Stimulated activated CD8-positive, alpha-beta memory T cell treated with anti-CD3 and anti-CD28 coated beads, Interleukin-4, amount 100 ng/mL, for 24 hours (primary cell): ENCODE measurements at regions not wholly inside any gene's neighbourhood (a gene's known extent, or its start where the extent isn't known, plus 50 kb on each side); places are given as distances from the start of the nearest gene placed in this dataset.

Experiments
- DNase-seq: peaks from one replicate; pipeline ENCODE4 v3.0.0-alpha.2; 2020; ENCODE audit warnings: low read depth

DNA sequence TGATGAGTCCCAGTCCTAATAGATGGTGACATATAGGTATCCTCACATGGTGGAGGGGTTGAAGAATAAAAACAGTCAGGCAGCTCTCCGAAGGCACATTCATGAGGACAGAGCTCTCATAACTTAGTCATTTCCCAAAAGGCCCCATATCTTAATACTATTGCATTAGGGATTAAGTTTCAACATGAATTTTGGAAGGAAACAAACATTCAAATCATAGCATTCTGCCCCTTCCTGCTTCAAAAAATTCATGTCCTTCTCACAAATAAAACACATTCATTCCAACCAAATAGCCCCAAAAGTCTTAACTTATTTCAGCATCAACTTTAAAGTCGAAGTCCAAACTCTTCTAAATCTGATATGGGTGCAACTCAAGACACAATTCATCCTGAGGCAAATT, 277.2 kb upstream of the NR4A3 start:
- no peak for DNase-seq

GRCh38 chr9:99549441-99549840, 272.2 kb upstream of the NR4A3 start:
- no peak for DNase-seq

DNA sequence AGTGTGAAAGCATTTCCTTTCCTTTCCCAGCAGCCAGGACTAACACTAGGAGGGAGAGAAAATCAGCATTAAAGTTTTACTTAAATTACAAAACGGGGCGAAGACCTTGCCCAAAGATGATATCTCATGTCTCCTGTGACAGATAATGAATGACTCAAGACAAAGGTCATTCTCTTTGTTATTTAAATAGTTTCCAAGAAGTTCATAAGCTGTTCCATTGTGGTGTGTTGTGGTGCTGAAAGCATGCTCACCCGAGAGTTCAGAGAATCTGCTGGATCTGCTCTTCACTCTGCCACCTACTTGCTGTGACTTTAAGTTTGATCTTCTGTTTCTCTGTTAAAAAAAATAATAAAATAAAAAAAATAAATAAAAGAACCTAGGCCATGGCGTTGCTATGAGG, 265.9 kb upstream of the NR4A3 start:
- no peak for DNase-seq

DNA sequence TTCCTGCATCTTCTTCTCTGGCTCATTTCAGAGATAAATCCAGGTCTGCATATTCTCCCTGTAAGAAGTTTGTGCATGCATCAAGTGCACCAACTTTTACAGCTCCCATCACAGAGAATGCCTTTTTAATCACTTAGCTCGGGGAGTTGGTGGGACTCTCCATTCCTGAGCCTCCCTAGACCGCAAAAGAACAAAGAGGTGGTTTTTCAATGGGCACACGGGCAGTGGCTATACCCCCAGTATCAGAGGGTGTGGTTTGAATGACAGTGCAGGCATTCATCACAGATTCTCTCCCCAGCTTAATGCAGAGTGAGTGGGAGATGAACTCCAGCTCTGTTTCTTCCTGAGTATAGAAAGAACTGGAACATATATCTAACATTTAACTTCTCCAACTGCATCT, 264.7 kb upstream of the NR4A3 start:
- DNase-seq = no peak

- no peak for DNase-seq
Observed at GRCh38 chr9:99557816-99558215, 263.9 kb upstream of the NR4A3 start.

DNA sequence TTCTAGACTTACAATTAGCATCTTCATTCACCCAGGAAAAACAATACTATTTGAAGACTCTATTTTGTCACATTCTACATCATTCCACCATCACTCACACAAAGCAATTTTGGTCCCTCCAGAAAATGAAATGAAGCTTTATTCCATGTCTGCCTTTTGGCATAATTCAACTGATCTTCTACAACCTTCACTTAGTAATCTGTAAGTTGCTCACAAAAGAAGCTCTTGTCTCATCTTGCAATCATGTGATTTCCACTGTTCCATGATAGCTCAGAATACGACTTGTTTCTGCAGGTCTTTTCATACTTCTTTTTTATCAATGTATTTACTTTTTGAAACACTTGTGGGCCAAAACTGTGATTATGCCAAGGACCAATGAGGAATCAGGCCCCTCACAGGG, 261.9 kb upstream of the NR4A3 start:
- DNase-seq = no peak

GRCh38 chr9:99560561-99560960, 261.1 kb upstream of the NR4A3 start:
- DNase-seq = no peak

DNA sequence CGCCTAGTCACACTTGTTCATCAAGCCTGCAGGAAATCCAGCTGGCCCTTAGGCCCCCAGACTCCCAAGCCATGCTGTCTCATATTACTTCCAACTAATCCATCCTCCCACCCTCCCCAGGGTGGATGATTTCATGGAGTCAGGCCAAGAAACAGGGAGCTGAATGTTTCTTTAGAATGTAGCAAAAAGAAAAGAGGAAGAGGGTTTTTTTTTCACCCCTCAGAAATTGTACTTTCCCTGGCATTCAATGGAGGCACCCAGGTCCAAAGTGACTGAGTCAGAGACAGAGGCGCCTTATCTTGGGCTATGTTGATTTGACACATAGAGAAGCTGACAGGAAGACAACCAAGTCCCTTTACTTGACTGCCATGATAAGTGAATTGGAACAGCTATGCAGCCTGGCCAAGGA, 260.2 kb upstream of the NR4A3 start:
- no peak for DNase-seq

DNA sequence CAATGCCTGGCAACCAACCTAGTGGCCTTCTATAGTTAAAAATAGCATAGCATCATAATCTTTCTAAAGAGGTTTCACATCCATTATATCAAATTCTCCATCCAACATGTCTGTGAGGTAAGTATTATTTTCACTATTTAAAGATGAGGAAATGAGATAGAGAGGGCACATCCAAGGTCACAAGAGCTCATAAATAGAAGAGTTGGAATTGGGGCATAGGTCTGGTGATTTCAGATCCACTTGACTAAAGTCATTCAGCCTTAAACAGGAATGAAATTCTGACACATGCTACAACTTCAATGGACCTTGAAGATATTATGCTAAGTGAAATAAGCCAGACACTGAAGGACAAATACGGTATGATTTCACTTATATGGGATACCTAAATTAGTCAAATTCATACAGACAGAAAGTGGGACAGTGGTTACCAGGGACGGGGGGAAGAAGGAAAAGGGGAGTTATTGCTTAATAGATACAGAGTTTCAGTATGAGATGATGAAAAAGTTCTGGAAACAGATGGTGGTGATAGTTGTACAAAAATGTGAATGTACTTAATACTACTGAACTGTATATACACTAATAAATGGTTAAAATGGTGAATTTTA, 259.6 kb upstream of the NR4A3 start:
- DNase-seq = no peak

- DNase-seq = no peak
Observed at GRCh38 chr9:99563364-99563763, 258.3 kb upstream of the NR4A3 start.

- no peak for DNase-seq
Observed at GRCh38 chr9:99565203-99565602, 256.5 kb upstream of the NR4A3 start.

DNA sequence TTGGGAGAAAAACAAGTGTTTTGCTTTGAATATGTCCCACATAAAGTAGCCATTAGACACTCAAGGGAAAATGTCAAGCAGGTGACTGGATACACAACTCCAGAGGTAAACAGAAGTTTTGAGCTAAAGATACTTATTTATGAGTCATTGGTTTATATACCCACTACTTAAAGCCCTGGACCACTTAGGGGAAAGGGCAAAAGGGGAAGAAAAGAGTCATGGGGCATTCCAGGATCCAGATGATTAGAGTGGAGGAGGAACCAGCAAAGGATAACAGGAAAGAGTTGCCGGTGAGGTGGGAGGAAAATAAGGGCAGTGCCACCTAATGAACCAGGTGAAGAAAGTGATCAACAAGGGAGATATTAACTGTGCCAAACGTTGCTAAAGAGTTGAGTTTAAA, 254.2 kb upstream of the NR4A3 start:
- no peak for DNase-seq

GRCh38 chr9:99569840-99570239, 251.8 kb upstream of the NR4A3 start:
- no peak for DNase-seq

DNA sequence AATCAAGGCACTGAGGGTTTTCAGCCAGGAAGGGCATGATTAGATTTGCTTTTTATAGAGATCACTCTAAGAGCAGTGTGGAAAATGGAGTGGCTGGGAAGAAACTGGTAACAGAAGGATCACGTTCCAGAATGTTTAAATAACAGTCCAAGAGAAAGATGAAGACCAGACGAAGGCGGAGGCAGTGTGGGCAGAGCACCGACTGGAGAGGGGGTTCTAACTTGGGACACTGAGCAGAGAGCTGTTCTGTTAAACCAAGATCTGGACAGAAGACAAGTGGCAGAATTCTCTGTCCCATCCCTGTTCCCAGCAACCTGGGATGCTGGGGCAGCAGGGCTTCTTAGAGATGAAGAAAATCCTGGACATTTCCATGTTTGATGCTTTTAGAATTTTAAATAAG, 249.1 kb upstream of the NR4A3 start:
- no peak for DNase-seq

GRCh38 chr9:99573085-99573484, 248.6 kb upstream of the NR4A3 start:
- DNase-seq = no peak

DNA sequence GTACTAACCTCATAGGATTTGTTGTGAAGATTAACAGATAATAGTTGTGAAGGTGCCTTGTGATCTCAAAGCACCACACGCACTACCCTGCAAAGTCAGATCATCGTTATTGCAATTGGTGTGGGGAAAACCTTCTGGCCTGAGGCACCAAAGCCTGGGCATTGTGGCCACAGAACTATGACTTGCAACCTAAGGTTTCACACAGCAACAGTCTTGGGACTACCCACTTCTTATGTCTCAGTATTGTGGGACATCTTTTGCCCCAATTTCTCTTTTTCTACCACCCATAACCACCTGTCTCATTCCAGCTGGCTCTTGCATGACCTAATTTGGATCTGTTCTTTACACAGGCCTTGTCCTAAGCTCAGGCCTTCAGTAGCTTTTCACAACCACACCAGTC, 247.8 kb upstream of the NR4A3 start:
- no peak for DNase-seq

GRCh38 chr9:99576002-99576401, 245.7 kb upstream of the NR4A3 start:
- DNase-seq = no peak

DNA sequence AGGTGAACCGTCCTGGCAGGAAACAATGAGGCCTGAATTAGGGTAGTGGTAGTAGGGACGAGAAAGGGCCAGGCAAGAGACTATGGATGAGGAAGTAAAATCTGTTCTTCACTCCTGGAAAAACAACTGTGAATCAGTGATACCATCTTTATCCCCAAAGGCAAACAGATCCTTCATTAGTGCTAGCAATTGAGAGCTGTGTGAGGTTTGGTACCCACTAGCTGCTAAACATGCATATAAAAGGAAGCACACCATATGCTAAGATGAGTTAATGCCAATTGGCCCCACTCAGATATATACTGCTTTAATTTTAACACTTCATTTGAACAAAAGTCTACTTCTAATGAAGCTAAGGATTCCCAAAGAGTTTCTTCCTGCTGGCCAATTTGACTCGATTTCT, 244.8 kb upstream of the NR4A3 start:
- no peak for DNase-seq

GRCh38 chr9:99577351-99577750, 244.3 kb upstream of the NR4A3 start:
- no peak for DNase-seq

- no peak for DNase-seq
Observed at GRCh38 chr9:99578666-99579065, 243.0 kb upstream of the NR4A3 start.

GRCh38 chr9:99579964-99580363, 241.7 kb upstream of the NR4A3 start:
- no peak for DNase-seq

DNA sequence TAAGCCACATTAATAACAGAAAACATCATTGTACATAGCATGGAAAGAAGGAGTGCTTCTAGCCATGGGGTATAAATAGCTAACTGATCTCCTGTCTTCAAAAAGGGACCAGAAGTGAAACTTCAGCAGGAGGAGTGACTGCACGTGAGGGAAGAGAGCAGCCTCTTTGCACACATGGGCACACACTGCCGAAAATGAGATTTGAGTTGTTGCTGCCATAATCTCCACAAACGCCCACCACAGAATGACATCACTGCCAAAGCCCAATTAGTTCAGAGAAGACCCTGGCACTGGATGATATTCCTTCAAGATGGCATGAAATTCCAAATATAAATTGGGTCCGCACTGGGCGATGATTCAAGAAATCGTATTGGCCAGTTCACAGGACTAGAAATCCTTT, 238.9 kb upstream of the NR4A3 start:
- DNase-seq = no peak

DNA sequence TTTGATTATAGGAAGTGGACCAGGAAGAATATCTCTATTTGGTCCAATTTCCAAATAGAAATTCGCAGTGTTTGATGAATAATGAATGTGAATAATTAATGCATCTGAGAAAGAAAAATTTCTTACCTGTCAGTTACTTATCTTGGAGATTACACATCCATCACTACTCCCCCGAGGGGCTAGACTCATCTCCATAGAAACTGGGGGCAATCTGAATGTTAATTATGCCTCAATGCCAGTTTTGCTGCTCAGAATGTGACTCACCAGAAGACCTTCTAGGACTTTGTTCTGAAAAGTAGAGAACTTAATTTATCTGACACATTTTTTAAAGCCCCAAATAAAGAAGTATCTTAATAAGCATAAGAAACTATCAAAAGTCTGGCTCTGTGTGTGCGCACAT, 233.4 kb upstream of the NR4A3 start:
- DNase-seq = no peak

DNA sequence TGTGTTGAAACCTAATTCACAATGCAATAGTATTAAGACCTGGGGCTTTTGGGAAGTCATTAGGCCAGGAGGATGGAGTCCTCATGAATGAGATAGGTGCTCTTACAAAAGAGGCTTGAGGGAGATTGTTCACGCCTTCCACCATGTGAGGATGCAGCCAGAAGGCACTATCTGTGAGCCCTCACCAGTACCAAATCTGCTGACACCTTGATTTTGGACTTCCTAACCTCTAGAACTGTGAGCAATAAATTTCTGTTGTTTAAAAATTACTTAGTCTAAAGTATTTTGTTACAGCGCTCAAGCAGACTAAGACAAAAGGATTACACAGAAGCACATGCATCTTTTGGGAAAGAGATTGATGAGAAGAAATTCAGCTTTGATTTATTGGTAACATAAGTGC, 232.9 kb upstream of the NR4A3 start:
- no peak for DNase-seq

- no peak for DNase-seq
Observed at GRCh38 chr9:99590410-99590809, 231.3 kb upstream of the NR4A3 start.
